Tibial nerve (tissue), 4 donors: ENCODE measurements at regions not wholly inside any gene's neighbourhood (a gene's known extent, or its start where the extent isn't known, plus 50 kb on each side); places are given as distances from the start of the nearest gene placed in this dataset.

Experiments used
- EP300 ChIP-seq, 2 donors: sonication (generic); formaldehyde crosslinking; IDR thresholded peaks; one replicate each; pipeline ENCODE4 v1.6.1; 2017; ENCODE audit warnings: antibody characterized with exemption in 2 of 2, mild to moderate bottlenecking in 1 of 2
- POLR2A ChIP-seq, 2 donors: fragments of 450-650 bp; IDR thresholded peaks; one replicate each; pipeline ENCODE4 v1.6.1; 2017; ENCODE audit warnings: antibody characterized with exemption in 2 of 2, mild to moderate bottlenecking in 2 of 2, moderate library complexity in 2 of 2
- TF ChIP-seq, protein P1 (sequence below), 5 experiments: fragments of 200-600 bp in 3 of 5; fragments of 450-650 bp in 2 of 5; sonication (generic) in 3 of 5; IDR thresholded peaks; one replicate each; pipeline ENCODE4 v1.5.1; 2016 to 2019; ENCODE audit warnings: antibody characterized with exemption in 5 of 5, mild to moderate bottlenecking in 3 of 5, moderate library complexity in 2 of 5

- TF ChIP-seq, protein P1, sequence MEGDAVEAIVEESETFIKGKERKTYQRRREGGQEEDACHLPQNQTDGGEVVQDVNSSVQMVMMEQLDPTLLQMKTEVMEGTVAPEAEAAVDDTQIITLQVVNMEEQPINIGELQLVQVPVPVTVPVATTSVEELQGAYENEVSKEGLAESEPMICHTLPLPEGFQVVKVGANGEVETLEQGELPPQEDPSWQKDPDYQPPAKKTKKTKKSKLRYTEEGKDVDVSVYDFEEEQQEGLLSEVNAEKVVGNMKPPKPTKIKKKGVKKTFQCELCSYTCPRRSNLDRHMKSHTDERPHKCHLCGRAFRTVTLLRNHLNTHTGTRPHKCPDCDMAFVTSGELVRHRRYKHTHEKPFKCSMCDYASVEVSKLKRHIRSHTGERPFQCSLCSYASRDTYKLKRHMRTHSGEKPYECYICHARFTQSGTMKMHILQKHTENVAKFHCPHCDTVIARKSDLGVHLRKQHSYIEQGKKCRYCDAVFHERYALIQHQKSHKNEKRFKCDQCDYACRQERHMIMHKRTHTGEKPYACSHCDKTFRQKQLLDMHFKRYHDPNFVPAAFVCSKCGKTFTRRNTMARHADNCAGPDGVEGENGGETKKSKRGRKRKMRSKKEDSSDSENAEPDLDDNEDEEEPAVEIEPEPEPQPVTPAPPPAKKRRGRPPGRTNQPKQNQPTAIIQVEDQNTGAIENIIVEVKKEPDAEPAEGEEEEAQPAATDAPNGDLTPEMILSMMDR (IDR thresholded peaks at IDR 0.05), result no peak
- TF ChIP-seq POLR2A (IDR thresholded peaks at IDR 0.05) (no peak), EP300 (IDR thresholded peaks at IDR 0.05) (no peak)
Observed at GRCh38 chr16:26281381-26282110, 589.8 kb downstream of the HS3ST4 start.
